Mesodermal cell (in vitro differentiated cells): ENCODE measurements at regions not wholly inside any gene's neighbourhood (a gene's known extent, or its start where the extent isn't known, plus 50 kb on each side); places are given as distances from the start of the nearest gene placed in this dataset.
"Not testable (repeated sequence)": the region's sequence is repeated elsewhere in the genome, so short reads cannot be mapped to it uniquely, and the experiment has no call there.

Experiments
- H3K27ac ChIP-seq: 2 replicates; pipeline ENCODE4 v1.7.0; 2013; ENCODE audit warnings: mild to moderate bottlenecking, low read depth, low read length, moderate library complexity; ENCODE audit not compliant: severe bottlenecking
- H3K36me3 ChIP-seq: 2 replicates; pipeline ENCODE4 v1.7.1; 2013; ENCODE audit warnings: mild to moderate bottlenecking, low read length, moderate library complexity; ENCODE audit not compliant: control insufficient read depth, insufficient read depth
- H3K4me1 ChIP-seq: one replicate; pipeline ENCODE4 v1.7.1; 2013; ENCODE audit warnings: mild to moderate bottlenecking, low read length; ENCODE audit not compliant: insufficient read depth, control insufficient read depth, poor library complexity, severe bottlenecking
- H3K4me3 ChIP-seq: 2 replicates; pipeline ENCODE4 v1.7.0; 2013; ENCODE audit warnings: low read length, control low read depth, mild to moderate bottlenecking; ENCODE audit not compliant: insufficient read depth, poor library complexity, severe bottlenecking; ENCODE audit errors: extremely low read depth
- H3K9me3 ChIP-seq: 2 replicates; pipeline ENCODE4 v1.7.1; 2013; ENCODE audit warnings: mild to moderate bottlenecking, low read length, moderate library complexity; ENCODE audit not compliant: control insufficient read depth
- WGBS, 2 experiments: methylation state at CpG; one replicate each; pipeline ENCODE4 v1.1.5; 2013; ENCODE audit warnings: missing lambda C conversion rate in 2 of 2; ENCODE audit not compliant: insufficient coverage in 2 of 2; 5-methylcytosine and 5-hydroxymethylcytosine counted together

GRCh38 chr7:125445836-125446235 is 516.2 kb upstream of the POT1 start:
- Histone ChIP-seq H3K9me3 (no peaks in the 10 kb centered on the region), H3K4me1 (no peaks in the 10 kb centered on the region), H3K4me3 (no peak overlapping the region), H3K36me3 (no peaks in the 10 kb centered on the region), H3K27ac (no peak overlapping the region)
- WGBS, 2 experiments, result 77 to 82% methylated on average over 2 of the region's 3 CpGs

- H3K27ac ChIP-seq, result no peak overlapping the region
- no peaks in the 10 kb centered on the region for H3K4me1 ChIP-seq
- no peaks in the 10 kb centered on the region for H3K9me3 ChIP-seq
- WGBS, 2 experiments, result no CpG with 5 or more reads among the region's 1 CpG
- no peaks in the 10 kb centered on the region for H3K36me3 ChIP-seq
- no peak overlapping the region for H3K4me3 ChIP-seq
These were observed 515.2 kb upstream of the POT1 start for GRCh38 chr7:125444864-125445263.

- WGBS, 2 experiments, result 67% methylated on average over 1 of the region's 1 CpG; no CpG with 5 or more reads in 1 of the 2 experiments
These were observed 506.6 kb upstream of the POT1 start for GRCh38 chr7:125436220-125436619.

GRCh38 chr7:125431349-125431748 is 501.7 kb upstream of the POT1 start:
- Histone ChIP-seq H3K4me1 (no peaks in the 10 kb centered on the region), H3K4me3 (no peak overlapping the region), H3K9me3 (no peaks in the 10 kb centered on the region), H3K27ac (no peak overlapping the region), H3K36me3 (no peaks in the 10 kb centered on the region)
- 100% methylated on average over 1 of the region's 1 CpG; no CpG with 5 or more reads in 1 of the 2 experiments for WGBS, 2 experiments

More at GRCh38 chr7:125436220-125436619, 506.6 kb upstream of the POT1 start:
- H3K4me1 ChIP-seq, result no peaks in the 10 kb centered on the region
- H3K27ac ChIP-seq, result no peak overlapping the region
- no peak overlapping the region for H3K4me3 ChIP-seq
- no peaks in the 10 kb centered on the region for H3K36me3 ChIP-seq
- H3K9me3 ChIP-seq, result no peaks in the 10 kb centered on the region

- no peak overlapping the region for H3K27ac ChIP-seq
- H3K4me1 ChIP-seq, result no peaks in the 10 kb centered on the region
- 100% methylated on average over 1 of the region's 2 CpGs; no CpG with 5 or more reads in 1 of the 2 experiments for whole genome bisulfite sequencing, 2 experiments
- H3K36me3 ChIP-seq, result no peaks in the 10 kb centered on the region
- H3K4me3 ChIP-seq, result no peak overlapping the region
- no peaks in the 10 kb centered on the region for H3K9me3 ChIP-seq
These were observed 500.4 kb upstream of the POT1 start for GRCh38 chr7:125430013-125430412.

GRCh38 chr7:125427676-125428075 is 498.1 kb upstream of the POT1 start:
- WGBS, 2 experiments, result no CpG with 5 or more reads among the region's 1 CpG
- Histone ChIP-seq H3K36me3 (no peaks in the 10 kb centered on the region), H3K4me3 (no peak overlapping the region), H3K4me1 (no peaks in the 10 kb centered on the region), H3K27ac (no peak overlapping the region), H3K9me3 (no peaks in the 10 kb centered on the region)

GRCh38 chr7:125425506-125425905 is 495.9 kb upstream of the POT1 start:
- Histone ChIP-seq H3K4me1 (no peaks in the 10 kb centered on the region), H3K27ac (no peak overlapping the region), H3K4me3 (no peak overlapping the region), H3K9me3 (no peaks in the 10 kb centered on the region), H3K36me3 (no peaks in the 10 kb centered on the region)
- 83 to 92% methylated on average over 2 of the region's 2 CpGs for WGBS, 2 experiments

GRCh38 chr7:125424721-125425120 is 495.1 kb upstream of the POT1 start:
- Histone ChIP-seq H3K27ac (no peak overlapping the region), H3K4me3 (no peak overlapping the region)
- 50% methylated on average over 1 of the region's 3 CpGs; no CpG with 5 or more reads in 1 of the 2 experiments for WGBS, 2 experiments

GRCh38 chr7:125423458-125424155 is 494.0 kb upstream of the POT1 start:
- H3K4me1 ChIP-seq, result no peaks in the 10 kb centered on the region
- no peak overlapping the region for H3K4me3 ChIP-seq
- no peaks in the 10 kb centered on the region for H3K36me3 ChIP-seq
- H3K27ac ChIP-seq, result no peak overlapping the region
- H3K9me3 ChIP-seq, result no peaks in the 10 kb centered on the region

More at GRCh38 chr7:125424721-125425120, 495.1 kb upstream of the POT1 start:
- no peaks in the 10 kb centered on the region for H3K4me1 ChIP-seq
- no peaks in the 10 kb centered on the region for H3K9me3 ChIP-seq
- no peaks in the 10 kb centered on the region for H3K36me3 ChIP-seq

- not testable (repeated sequence) for H3K36me3 ChIP-seq, H3K4me1 ChIP-seq, H3K9me3 ChIP-seq, H3K27ac ChIP-seq, H3K4me3 ChIP-seq
- WGBS, 2 experiments, result no CpG with 5 or more reads among the region's 3 CpGs
These were observed 491.8 kb upstream of the POT1 start for GRCh38 chr7:125421407-125421806.

GRCh38 chr7:125412890-125413665 is 483.5 kb upstream of the POT1 start:
- 60% methylated on average over 1 of the region's 2 CpGs; no CpG with 5 or more reads in 1 of the 2 experiments for WGBS, 2 experiments
- no peak overlapping the region for H3K4me3 ChIP-seq
- H3K27ac ChIP-seq, result no peak overlapping the region
- H3K36me3 ChIP-seq, result no peaks in the 10 kb centered on the region
- no peaks in the 10 kb centered on the region for H3K4me1 ChIP-seq
- no peaks in the 10 kb centered on the region for H3K9me3 ChIP-seq
